H9 (cell line): ENCODE measurements at regions not wholly inside any gene's neighbourhood (a gene's known extent, or its start where the extent isn't known, plus 50 kb on each side); places are given as distances from the start of the nearest gene placed in this dataset.
A peak's percentile ranks its signal among the peaks of the same experiment; 100 is the strongest.

Experiments
- DNase-seq: peaks from one replicate; pipeline ENCODE4 v3.0.0-alpha.2; 2017
- H2AFZ ChIP-seq: one replicate; pipeline ENCODE4 v1.6.1; 2013; ENCODE audit warnings: mild to moderate bottlenecking, low read length, control low read depth, moderate library complexity
- H2AK5ac ChIP-seq: 2 replicates; pipeline ENCODE4 v1.6.1; 2013; ENCODE audit warnings: low read length, control low read depth, mixed read lengths; ENCODE audit not compliant: insufficient read length
- H2BK120ac ChIP-seq: one replicate; pipeline ENCODE4 v1.6.1; 2013; ENCODE audit warnings: low read depth, mild to moderate bottlenecking, low read length, control low read depth, inconsistent platforms; ENCODE audit not compliant: poor library complexity, severe bottlenecking
- H2BK12ac ChIP-seq: 2 replicates; pipeline ENCODE4 v1.6.1; 2013; ENCODE audit warnings: low read length, control low read depth, mixed read lengths, low read depth; ENCODE audit not compliant: insufficient read length
- H2BK15ac ChIP-seq: 2 replicates; pipeline ENCODE4 v1.6.1; 2013; ENCODE audit warnings: low read depth, low read length, control low read depth
- H2BK20ac ChIP-seq: one replicate; pipeline ENCODE4 v1.6.1; 2013; ENCODE audit warnings: low read depth, mild to moderate bottlenecking, low read length, control low read depth, inconsistent platforms; ENCODE audit not compliant: poor library complexity, severe bottlenecking
- H2BK5ac ChIP-seq: 2 replicates; pipeline ENCODE4 v1.6.1; 2013; ENCODE audit warnings: low read length, control low read depth, mixed read lengths; ENCODE audit not compliant: insufficient read length
- H3K14ac ChIP-seq: 2 replicates; pipeline ENCODE4 v1.6.1; 2013; ENCODE audit warnings: low read length, control low read depth; ENCODE audit not compliant: insufficient read depth
- H3K18ac ChIP-seq: 2 replicates; pipeline ENCODE4 v1.6.1; 2013; ENCODE audit warnings: low read depth, mild to moderate bottlenecking, mixed read lengths, low read length, control low read depth; ENCODE audit not compliant: insufficient read length
- H3K23ac ChIP-seq: 2 replicates; pipeline ENCODE4 v1.6.1; 2013; ENCODE audit warnings: low read length, control low read depth, mixed read lengths, low read depth; ENCODE audit not compliant: insufficient read length
- H3K23me2 ChIP-seq: 2 replicates; pipeline ENCODE4 v1.6.1; 2013; ENCODE audit warnings: low read depth, mild to moderate bottlenecking, mixed read lengths, low read length, control low read depth; ENCODE audit not compliant: insufficient read length, poor library complexity, severe bottlenecking
- H3K27ac ChIP-seq: 2 replicates; pipeline ENCODE4 v1.5.1; 2013; ENCODE audit warnings: low read length, control low read depth, mixed read lengths, low read depth; ENCODE audit not compliant: insufficient read length
- H3K27me3 ChIP-seq: 2 replicates; pipeline ENCODE4 v1.6.1; 2013; ENCODE audit warnings: low read length, control low read depth, inconsistent platforms; ENCODE audit not compliant: insufficient read depth
- H3K4ac ChIP-seq: 2 replicates; pipeline ENCODE4 v1.6.1; 2013; ENCODE audit warnings: low read depth, mild to moderate bottlenecking, control low read depth, inconsistent platforms, low read length, moderate library complexity
- H3K4me1 ChIP-seq: 2 replicates; pipeline ENCODE4 v1.6.1; 2013; ENCODE audit warnings: low read length, control low read depth, inconsistent platforms; ENCODE audit not compliant: insufficient read depth
- H3K4me2 ChIP-seq: 2 replicates; pipeline ENCODE4 v1.6.1; 2013; ENCODE audit warnings: low read length, control low read depth, mixed read lengths; ENCODE audit not compliant: insufficient read length, insufficient read depth
- H3K56ac ChIP-seq: 2 replicates; pipeline ENCODE4 v1.6.1; 2013; ENCODE audit warnings: low read depth, mild to moderate bottlenecking, mixed read lengths, low read length, control low read depth; ENCODE audit not compliant: insufficient read length
- H3K79me1 ChIP-seq: 2 replicates; pipeline ENCODE4 v1.6.1; 2013; ENCODE audit warnings: low read depth, mild to moderate bottlenecking, moderate library complexity, low read length, control low read depth, inconsistent platforms; ENCODE audit not compliant: insufficient read depth, poor library complexity, severe bottlenecking
- H3K79me2 ChIP-seq: 2 replicates; pipeline ENCODE4 v1.6.1; 2013; ENCODE audit warnings: low read length, control low read depth, inconsistent platforms; ENCODE audit not compliant: insufficient read depth
- H3K9ac ChIP-seq: 2 replicates; pipeline ENCODE4 v1.6.1; 2013; ENCODE audit warnings: low read length, control low read depth, mixed read lengths; ENCODE audit not compliant: insufficient read length; ENCODE audit errors: extremely low read depth
- H3K9me3 ChIP-seq: one replicate; pipeline ENCODE4 v1.6.1; 2013; ENCODE audit warnings: low read depth, low read length, inconsistent platforms; ENCODE audit not compliant: control insufficient read depth
- H3T11ph ChIP-seq: one replicate; pipeline ENCODE4 v1.6.1; 2013; ENCODE audit warnings: mild to moderate bottlenecking, low read length, control low read depth, inconsistent platforms
- H4K20me1 ChIP-seq: one replicate; pipeline ENCODE4 v1.6.1; 2013; ENCODE audit not compliant: control insufficient read depth, insufficient read length, insufficient read depth
- H4K5ac ChIP-seq: 2 replicates; pipeline ENCODE4 v1.6.1; 2013; ENCODE audit warnings: low read depth, mild to moderate bottlenecking, mixed read lengths, low read length, control low read depth; ENCODE audit not compliant: insufficient read length
- H4K8ac ChIP-seq: replicated peaks from 2 replicates; pipeline ENCODE4 v1.6.1; 2013; ENCODE audit warnings: low read length, control low read depth, mixed read lengths, low read depth; ENCODE audit not compliant: insufficient read length
- H4K91ac ChIP-seq: 2 replicates; pipeline ENCODE4 v1.6.1; 2013; ENCODE audit warnings: low read depth, mild to moderate bottlenecking, moderate library complexity, mixed read lengths, low read length, control low read depth; ENCODE audit not compliant: insufficient read length
- H3K27ac Mint-ChIP-seq, 3 experiments: 2 replicates in 2 of 3; 3 replicates in 1 of 3; pipeline ENCODE4 v1.8.0; 2020 to 2021; ENCODE audit warnings: mixed read lengths in 3 of 3, mild to moderate bottlenecking in 1 of 3, moderate library complexity in 1 of 3
- H3K27me3 Mint-ChIP-seq: 2 replicates; pipeline ENCODE4 v1.8.0; 2021; ENCODE audit warnings: low read depth, mild to moderate bottlenecking, moderate library complexity, mixed read lengths
- H3K36me3 Mint-ChIP-seq, 3 experiments: 2 replicates in 2 of 3; 3 replicates in 1 of 3; pipeline ENCODE4 v1.8.0; 2020 to 2021; ENCODE audit warnings: low read depth in 3 of 3, mixed read lengths in 3 of 3; ENCODE audit not compliant: insufficient read depth in 1 of 3
- H3K4me1 Mint-ChIP-seq, 2 experiments: 2 replicates each; pipeline ENCODE4 v1.8.0; 2020; ENCODE audit warnings: mixed read lengths in 2 of 2
- H3K4me3 Mint-ChIP-seq, 2 experiments: 2 replicates in 1 of 2; 3 replicates in 1 of 2; pipeline ENCODE4 v1.8.0; 2020 to 2021; ENCODE audit warnings: mild to moderate bottlenecking in 2 of 2, mixed read lengths in 2 of 2, moderate library complexity in 1 of 2
- H3K9me3 Mint-ChIP-seq, 2 experiments: 2 replicates in 1 of 2; 3 replicates in 1 of 2; pipeline ENCODE4 v1.8.0; 2020; ENCODE audit warnings: mild to moderate bottlenecking in 2 of 2, mixed read lengths in 2 of 2, moderate library complexity in 1 of 2
- WGBS: extraction: QIAGEN DNeasy Blood & Tissue Kit; methylation state at CpG from one replicate; pipeline ENCODE4 v1.1.7; 2013; ENCODE audit warnings: missing lambda C conversion rate, low lambda C conversion rate, mixed read lengths; ENCODE audit not compliant: insufficient read length; ENCODE audit errors: extremely low coverage; 5-methylcytosine and 5-hydroxymethylcytosine counted together
- TF ChIP-seq, protein P1 (sequence below): fragments of 200-600 bp; sonication (generic); conservative IDR thresholded peaks from 3 replicates; pipeline ENCODE4 v1.8.0; 2021; ENCODE audit warnings: antibody characterized with exemption, mild to moderate bottlenecking

DNA sequence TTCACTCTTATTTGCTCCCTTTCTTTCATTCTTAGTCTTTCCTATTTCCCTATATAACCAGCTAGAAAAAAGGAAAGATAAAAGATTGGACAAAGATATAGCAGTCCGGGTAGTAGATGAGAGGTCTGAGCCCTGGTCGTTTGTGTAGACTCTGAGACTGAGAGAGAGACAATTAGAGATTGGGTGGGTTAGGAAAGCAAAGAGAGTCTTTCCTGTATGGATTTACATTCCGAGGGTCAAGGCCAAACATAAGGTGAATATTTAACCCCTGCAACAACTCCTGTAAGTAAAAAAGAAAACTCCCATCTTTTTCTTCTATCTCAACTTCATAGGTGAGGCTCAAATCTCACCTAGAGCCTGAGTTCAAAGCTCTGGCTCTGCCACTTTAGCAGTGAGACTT, 218.0 kb upstream of the FGGY start:
- H4K8ac ChIP-seq, result no peak overlapping the region
- no peak overlapping the region for H3K56ac ChIP-seq
- Mint-ChIP-seq H3K27me3 (no peaks in the 10 kb centered on the region), H3K4me1 (peaks cover 71% of the 10 kb centered on the region in 2 experiments), H3K27ac (peak overlapping the region; percentile 62 to 96 (median 96)), H3K36me3 (no peaks in the 10 kb centered on the region; a peak in 1 of 7 replicates), H3K9me3 (no peaks in the 10 kb centered on the region), H3K4me3 (peak overlapping the region; percentile 52 to 56; a peak in 2 of 5 replicates)
- no peak overlapping the region for H3K23ac ChIP-seq
- H2BK15ac ChIP-seq, result no peak overlapping the region
- no peak overlapping the region for H4K5ac ChIP-seq
- no peak overlapping the region for H4K91ac ChIP-seq
- no peak overlapping the region for H2BK120ac ChIP-seq
- H2BK12ac ChIP-seq, result no peak overlapping the region
- H3K27ac ChIP-seq, result peak overlapping the region; percentile 99
- DNase-seq, result no peak
- H3K79me2 ChIP-seq, result no peaks in the 10 kb centered on the region
- H4K20me1 ChIP-seq, result no peaks in the 10 kb centered on the region
- H3K27me3 ChIP-seq, result no peaks in the 10 kb centered on the region
- H3K9me3 ChIP-seq, result no peaks in the 10 kb centered on the region
- no peak overlapping the region for H3K4me2 ChIP-seq
- H3T11ph ChIP-seq, result no peak overlapping the region
- no peak overlapping the region for H2AFZ ChIP-seq
- H3K23me2 ChIP-seq, result peaks cover 4% of the 10 kb centered on the region
- TF ChIP-seq, protein P1, sequence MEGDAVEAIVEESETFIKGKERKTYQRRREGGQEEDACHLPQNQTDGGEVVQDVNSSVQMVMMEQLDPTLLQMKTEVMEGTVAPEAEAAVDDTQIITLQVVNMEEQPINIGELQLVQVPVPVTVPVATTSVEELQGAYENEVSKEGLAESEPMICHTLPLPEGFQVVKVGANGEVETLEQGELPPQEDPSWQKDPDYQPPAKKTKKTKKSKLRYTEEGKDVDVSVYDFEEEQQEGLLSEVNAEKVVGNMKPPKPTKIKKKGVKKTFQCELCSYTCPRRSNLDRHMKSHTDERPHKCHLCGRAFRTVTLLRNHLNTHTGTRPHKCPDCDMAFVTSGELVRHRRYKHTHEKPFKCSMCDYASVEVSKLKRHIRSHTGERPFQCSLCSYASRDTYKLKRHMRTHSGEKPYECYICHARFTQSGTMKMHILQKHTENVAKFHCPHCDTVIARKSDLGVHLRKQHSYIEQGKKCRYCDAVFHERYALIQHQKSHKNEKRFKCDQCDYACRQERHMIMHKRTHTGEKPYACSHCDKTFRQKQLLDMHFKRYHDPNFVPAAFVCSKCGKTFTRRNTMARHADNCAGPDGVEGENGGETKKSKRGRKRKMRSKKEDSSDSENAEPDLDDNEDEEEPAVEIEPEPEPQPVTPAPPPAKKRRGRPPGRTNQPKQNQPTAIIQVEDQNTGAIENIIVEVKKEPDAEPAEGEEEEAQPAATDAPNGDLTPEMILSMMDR, result no peak
- no peak overlapping the region for H3K4ac ChIP-seq
- peaks cover 27% of the 10 kb centered on the region; the same call in 1 of the 2 replicates for H3K4me1 ChIP-seq
- H2BK20ac ChIP-seq, result no peak overlapping the region
- no peak overlapping the region for H2BK5ac ChIP-seq
- H3K9ac ChIP-seq, result no peak overlapping the region
- no peak overlapping the region for H2AK5ac ChIP-seq
- no CpG with 5 or more reads among the region's 3 CpGs for WGBS
- H3K79me1 ChIP-seq, result no peaks in the 10 kb centered on the region
- no peak overlapping the region for H3K14ac ChIP-seq
- no peak overlapping the region for H3K18ac ChIP-seq
